SJCRH30 (cell line): ENCODE measurements at regions not wholly inside any gene's neighbourhood (a gene's known extent, or its start where the extent isn't known, plus 50 kb on each side); places are given as distances from the start of the nearest gene placed in this dataset.
"Not testable (repeated sequence)": the region's sequence is repeated elsewhere in the genome, so short reads cannot be mapped to it uniquely, and the experiment has no call there.

Source experiments
- DNase-seq, 2 experiments: peaks; one replicate each; pipeline ENCODE4 v3.0.0-alpha.2; 2015 to 2020
- H3K27ac ChIP-seq: fragments of 250-450 bp; sonication (Bioruptor Pico); 2 replicates; pipeline ENCODE4 v1.5.1; 2020; ENCODE audit warnings: mild to moderate bottlenecking, moderate library complexity
- H3K27me3 ChIP-seq: fragments of 250-450 bp; sonication (Bioruptor Pico); 2 replicates; pipeline ENCODE4 v1.5.1; 2020; ENCODE audit warnings: mild to moderate bottlenecking, moderate library complexity
- H3K36me3 ChIP-seq: fragments of 250-450 bp; sonication (Bioruptor Pico); 2 replicates; pipeline ENCODE4 v1.5.1; 2020; ENCODE audit warnings: mild to moderate bottlenecking, moderate library complexity
- H3K4me1 ChIP-seq: fragments of 250-450 bp; sonication (Bioruptor Pico); 2 replicates; pipeline ENCODE4 v1.5.1; 2020; ENCODE audit warnings: mild to moderate bottlenecking, moderate library complexity
- H3K4me3 ChIP-seq: fragments of 250-450 bp; sonication (Bioruptor Pico); 2 replicates; pipeline ENCODE4 v1.5.1; 2020; ENCODE audit warnings: mild to moderate bottlenecking, moderate library complexity
- H3K9me3 ChIP-seq: fragments of 250-450 bp; sonication (Bioruptor Pico); replicated peaks from 2 replicates; pipeline ENCODE4 v1.5.1; 2020; ENCODE audit warnings: mild to moderate bottlenecking, moderate library complexity

- H3K27ac ChIP-seq = no peak overlapping the region
- no peaks in the 10 kb centered on the region for H3K4me1 ChIP-seq
- H3K27me3 ChIP-seq = no peaks in the 10 kb centered on the region
- DNase-seq = no peak
- H3K36me3 ChIP-seq = no peaks in the 10 kb centered on the region
- no peaks in the 10 kb centered on the region for H3K9me3 ChIP-seq
- H3K4me3 ChIP-seq = no peak overlapping the region
Observed at GRCh38 chr14:22243971-22244581, 344.9 kb downstream of the DAD1 start.

DNA sequence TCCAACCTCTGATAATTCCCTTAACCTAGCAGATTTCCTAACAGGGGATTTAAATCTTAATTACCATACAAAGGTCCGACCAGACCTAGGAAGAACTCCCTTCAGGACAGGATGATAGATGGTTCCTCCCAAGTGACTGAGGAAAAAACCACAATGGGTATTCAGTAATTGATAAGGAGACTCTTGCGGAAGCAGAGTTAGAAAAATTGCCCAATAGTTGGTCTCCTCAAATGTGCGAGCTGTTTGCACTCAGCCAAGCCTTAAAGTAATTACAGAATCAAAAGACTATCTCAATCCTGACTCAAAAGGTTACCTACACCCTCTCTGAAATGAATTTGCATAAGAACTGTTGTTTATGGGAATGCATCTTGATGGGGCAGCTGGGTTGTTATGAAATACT lies 350.7 kb downstream of the DAD1 start:
- H3K4me3 ChIP-seq, H3K27ac ChIP-seq, DNase-seq, H3K9me3 ChIP-seq, H3K4me1 ChIP-seq, H3K27me3 ChIP-seq, H3K36me3 ChIP-seq: not testable (repeated sequence)

- Histone ChIP-seq H3K27ac (no peak overlapping the region), H3K9me3 (no peaks in the 10 kb centered on the region), H3K36me3 (no peaks in the 10 kb centered on the region), H3K27me3 (no peaks in the 10 kb centered on the region), H3K4me1 (no peaks in the 10 kb centered on the region), H3K4me3 (no peak overlapping the region)
- no peak for DNase-seq
Observed at GRCh38 chr14:22233377-22233776, 355.6 kb downstream of the DAD1 start.

GRCh38 chr14:22232933-22233332 lies 356.1 kb downstream of the DAD1 start:
- Histone ChIP-seq H3K27ac (no peak overlapping the region), H3K27me3 (no peaks in the 10 kb centered on the region), H3K4me3 (no peak overlapping the region), H3K36me3 (no peaks in the 10 kb centered on the region), H3K4me1 (no peaks in the 10 kb centered on the region), H3K9me3 (no peaks in the 10 kb centered on the region)
- DNase-seq = no peak

- Histone ChIP-seq H3K4me1 (no peaks in the 10 kb centered on the region), H3K36me3 (no peaks in the 10 kb centered on the region), H3K27ac (no peak overlapping the region), H3K9me3 (no peaks in the 10 kb centered on the region), H3K4me3 (no peak overlapping the region), H3K27me3 (no peaks in the 10 kb centered on the region)
- DNase-seq = no peak
Observed at GRCh38 chr14:22232486-22232885, 356.5 kb downstream of the DAD1 start.

DNA sequence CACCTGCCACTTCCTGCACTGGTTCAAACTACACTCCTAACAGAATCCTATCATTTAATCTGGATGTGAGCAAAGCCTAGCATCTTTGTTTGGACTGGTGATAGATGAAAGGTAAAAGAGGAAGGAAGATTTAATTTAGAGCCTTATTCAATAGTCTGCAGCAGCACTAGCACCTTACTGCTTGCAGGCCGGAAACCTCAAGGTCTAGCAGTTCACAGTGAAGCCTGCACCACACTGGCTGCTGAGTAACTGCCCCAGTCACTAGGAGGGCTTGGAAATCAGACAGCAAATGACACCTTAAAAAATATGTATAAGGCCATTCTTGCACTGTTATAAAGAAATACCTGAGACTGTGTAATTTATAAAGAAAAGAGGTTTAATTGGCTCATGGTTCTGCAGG lies 358.0 kb downstream of the DAD1 start:
- no peak overlapping the region for H3K27ac ChIP-seq
- H3K9me3 ChIP-seq = no peaks in the 10 kb centered on the region
- H3K27me3 ChIP-seq = no peaks in the 10 kb centered on the region
- no peak overlapping the region for H3K4me3 ChIP-seq
- DNase-seq = no peak
- H3K36me3 ChIP-seq = no peaks in the 10 kb centered on the region
- peaks cover under 1% of the 10 kb centered on the region; the same call in 1 of the 2 replicates for H3K4me1 ChIP-seq

DNA sequence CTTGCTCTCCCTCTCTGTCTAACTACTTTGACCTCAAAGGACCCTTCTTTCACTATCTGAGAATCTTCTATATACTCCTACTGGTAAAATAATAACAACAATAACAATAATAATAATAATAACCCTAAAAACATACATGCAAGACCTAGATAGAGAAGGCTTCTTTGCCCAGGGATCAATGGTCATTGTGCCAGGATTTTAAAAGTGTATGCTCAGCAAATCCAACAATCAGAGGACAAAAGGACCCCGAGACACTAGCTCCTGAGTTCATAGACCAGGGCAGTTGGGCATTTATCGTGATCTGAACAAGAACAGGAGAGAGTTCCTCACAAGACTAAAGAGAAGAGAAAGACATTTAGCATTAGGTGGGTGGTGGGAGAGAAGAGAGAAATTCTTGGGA lies 358.5 kb downstream of the DAD1 start:
- Histone ChIP-seq H3K27me3 (no peaks in the 10 kb centered on the region), H3K36me3 (no peaks in the 10 kb centered on the region), H3K9me3 (no peaks in the 10 kb centered on the region), H3K4me3 (no peak overlapping the region), H3K27ac (no peak overlapping the region), H3K4me1 (peaks cover 5% of the 10 kb centered on the region; the same call in 1 of the 2 replicates)
- DNase-seq = no peak

DNA sequence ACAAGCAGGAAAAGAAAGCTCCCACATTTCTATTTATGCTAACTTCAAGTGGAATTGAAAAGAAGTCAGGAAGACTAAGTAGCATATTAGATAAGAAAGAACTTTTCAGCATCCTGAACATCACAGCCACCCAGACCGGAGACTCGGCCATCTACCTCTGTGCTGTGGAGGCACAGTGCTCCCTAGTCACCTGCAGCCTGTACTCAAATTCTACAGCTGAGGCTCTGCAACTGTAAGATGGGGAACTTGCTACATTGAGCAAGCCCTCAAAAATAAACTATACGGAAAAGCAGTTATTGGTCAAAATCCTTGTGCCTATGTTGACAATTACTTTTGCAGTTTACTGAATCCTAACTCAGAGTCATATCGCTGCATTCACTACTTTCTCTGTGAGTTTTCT lies 361.9 kb downstream of the DAD1 start:
- Histone ChIP-seq H3K4me1 (peaks cover 6% of the 10 kb centered on the region; the same call in 1 of the 2 replicates), H3K27ac (no peak overlapping the region), H3K27me3 (no peaks in the 10 kb centered on the region), H3K9me3 (no peaks in the 10 kb centered on the region), H3K36me3 (no peaks in the 10 kb centered on the region), H3K4me3 (no peak overlapping the region)
- DNase-seq = no peak

DNA sequence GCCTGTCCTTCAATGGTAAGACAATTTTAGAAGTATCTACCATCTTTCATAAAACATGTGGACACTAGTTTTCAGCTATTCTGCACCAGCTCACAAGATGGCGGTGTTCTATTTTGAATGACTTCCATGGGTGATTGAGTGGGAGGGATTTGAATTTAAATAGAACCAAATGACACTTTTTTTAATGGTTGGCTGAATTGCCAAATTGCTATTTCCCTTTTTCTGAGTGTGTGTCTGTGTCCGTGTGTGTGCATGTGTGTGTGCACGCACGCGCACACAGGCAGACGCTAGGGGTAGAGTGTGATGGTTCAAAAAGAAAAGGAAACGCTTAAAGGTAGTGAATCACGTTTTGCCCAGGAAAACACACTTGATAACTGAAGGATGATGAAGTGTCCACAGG lies 362.6 kb downstream of the DAD1 start:
- no peaks in the 10 kb centered on the region for H3K9me3 ChIP-seq
- H3K27me3 ChIP-seq = no peaks in the 10 kb centered on the region
- peaks cover 6% of the 10 kb centered on the region; the same call in 1 of the 2 replicates for H3K4me1 ChIP-seq
- DNase-seq = peak in 1 of 2 experiments; percentile 13
- H3K36me3 ChIP-seq = no peaks in the 10 kb centered on the region
- H3K4me3 ChIP-seq = no peak overlapping the region
- H3K27ac ChIP-seq = no peak overlapping the region

DNA sequence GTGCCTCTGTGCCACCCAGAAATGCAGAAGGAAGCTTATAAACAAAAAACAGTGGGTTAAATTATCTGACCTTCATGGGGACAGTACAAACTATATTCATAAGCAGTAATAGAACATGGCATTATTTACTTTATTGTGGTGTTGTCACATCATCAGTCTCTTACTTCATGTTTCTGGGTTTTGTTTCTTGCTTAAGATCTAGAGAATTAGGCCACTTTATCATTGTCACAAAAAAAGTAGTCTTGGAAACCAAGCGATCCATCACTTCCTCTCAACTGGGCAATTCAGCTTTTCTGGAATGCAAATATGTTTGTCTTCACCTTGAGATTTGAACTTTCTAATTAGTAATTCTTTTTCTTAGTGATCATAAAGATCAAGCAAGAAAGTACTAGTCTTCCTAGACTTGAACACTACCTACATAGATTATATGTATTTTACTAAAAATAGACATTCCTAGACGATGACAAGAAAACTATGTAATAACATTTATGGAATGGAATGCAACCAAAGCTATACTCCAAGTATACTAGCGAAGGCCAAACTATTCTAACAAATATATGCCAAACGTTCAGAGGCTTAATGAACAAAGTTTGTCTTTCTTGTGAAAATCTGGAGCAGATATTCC lies 363.4 kb downstream of the DAD1 start:
- no peak for DNase-seq
- Histone ChIP-seq H3K4me3 (no peak overlapping the region), H3K27ac (no peak overlapping the region), H3K9me3 (no peaks in the 10 kb centered on the region), H3K36me3 (no peaks in the 10 kb centered on the region), H3K27me3 (no peaks in the 10 kb centered on the region), H3K4me1 (peaks cover 6% of the 10 kb centered on the region; the same call in 1 of the 2 replicates)

DNA sequence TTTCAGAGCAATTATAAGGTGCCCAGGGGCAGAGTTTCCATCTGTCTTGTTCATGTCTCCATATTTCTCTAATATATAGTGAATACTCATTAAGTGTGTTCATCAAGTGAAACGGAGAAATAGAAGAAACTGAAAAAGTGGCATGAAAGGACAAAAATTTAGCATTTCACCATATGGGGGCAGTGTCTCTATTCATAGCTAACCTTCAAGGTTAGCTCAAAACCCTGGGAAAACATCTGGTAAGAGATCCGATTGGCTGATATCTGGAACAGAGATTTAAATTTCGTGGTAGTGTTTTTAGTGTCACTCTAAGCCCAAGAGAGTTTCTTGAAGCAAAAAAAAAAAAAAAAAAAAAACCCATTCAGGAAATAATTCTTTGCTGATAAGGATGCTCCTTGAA lies 367.5 kb downstream of the DAD1 start:
- H3K9me3 ChIP-seq = no peaks in the 10 kb centered on the region
- no peaks in the 10 kb centered on the region for H3K27me3 ChIP-seq
- no peak overlapping the region for H3K4me3 ChIP-seq
- no peaks in the 10 kb centered on the region for H3K36me3 ChIP-seq
- peak in 1 of 2 experiments; percentile 22 for DNase-seq
- no peak overlapping the region for H3K27ac ChIP-seq
- H3K4me1 ChIP-seq = peaks cover 6% of the 10 kb centered on the region; the same call in 1 of the 2 replicates

DNA sequence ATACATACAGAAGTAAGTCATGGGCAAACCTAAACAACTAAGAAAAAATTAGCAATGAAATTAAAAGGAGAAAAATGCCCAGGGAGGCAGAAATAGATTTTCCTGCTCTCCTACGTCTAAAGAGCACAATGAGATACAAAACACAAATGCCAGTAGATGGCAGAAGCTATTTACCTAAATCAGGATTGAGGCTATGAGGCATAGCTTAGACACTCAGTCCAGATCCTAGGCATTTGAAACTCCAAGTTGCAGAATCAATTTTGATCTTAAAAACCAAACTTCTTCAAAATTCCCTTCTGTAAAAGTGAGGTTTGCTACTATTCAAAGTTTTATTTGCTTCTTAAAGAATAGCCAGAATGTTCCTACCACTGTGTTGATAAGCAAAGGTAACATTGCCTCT lies 368.6 kb downstream of the DAD1 start:
- Histone ChIP-seq H3K4me1 (no peaks in the 10 kb centered on the region; the same call in 1 of the 2 replicates), H3K9me3 (no peaks in the 10 kb centered on the region), H3K27ac (no peak overlapping the region), H3K4me3 (no peak overlapping the region), H3K27me3 (no peaks in the 10 kb centered on the region), H3K36me3 (no peaks in the 10 kb centered on the region)
- no peak for DNase-seq

DNA sequence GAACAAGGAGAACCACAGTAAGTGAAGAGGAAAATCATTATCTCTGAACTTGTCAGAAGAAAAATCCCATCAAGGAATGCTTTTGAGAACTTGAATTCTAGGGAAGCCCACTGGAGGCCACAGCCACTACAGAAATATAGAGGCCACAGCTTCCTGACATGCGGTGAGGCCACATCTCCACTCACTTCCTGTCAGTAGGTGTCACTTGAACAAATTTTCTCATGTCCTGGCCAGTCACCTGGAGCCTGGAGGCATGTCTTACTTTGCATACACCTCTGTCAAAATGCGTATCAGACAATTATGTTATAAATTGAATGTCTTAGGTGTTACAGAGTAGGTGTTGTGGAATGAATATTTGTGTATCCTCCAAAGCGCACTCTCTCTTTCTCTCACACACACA lies 370.3 kb downstream of the DAD1 start:
- Histone ChIP-seq H3K27ac (no peak overlapping the region), H3K27me3 (no peaks in the 10 kb centered on the region), H3K36me3 (no peaks in the 10 kb centered on the region), H3K4me3 (no peak overlapping the region), H3K9me3 (no peaks in the 10 kb centered on the region), H3K4me1 (no peaks in the 10 kb centered on the region)
- DNase-seq = no peak

GRCh38 chr14:22213120-22213519 lies 375.9 kb downstream of the DAD1 start:
- no peaks in the 10 kb centered on the region for H3K36me3 ChIP-seq
- H3K4me3 ChIP-seq = no peak overlapping the region
- H3K9me3 ChIP-seq = no peaks in the 10 kb centered on the region
- DNase-seq = no peak
- H3K4me1 ChIP-seq = no peaks in the 10 kb centered on the region
- H3K27ac ChIP-seq = no peak overlapping the region
- no peaks in the 10 kb centered on the region for H3K27me3 ChIP-seq

DNA sequence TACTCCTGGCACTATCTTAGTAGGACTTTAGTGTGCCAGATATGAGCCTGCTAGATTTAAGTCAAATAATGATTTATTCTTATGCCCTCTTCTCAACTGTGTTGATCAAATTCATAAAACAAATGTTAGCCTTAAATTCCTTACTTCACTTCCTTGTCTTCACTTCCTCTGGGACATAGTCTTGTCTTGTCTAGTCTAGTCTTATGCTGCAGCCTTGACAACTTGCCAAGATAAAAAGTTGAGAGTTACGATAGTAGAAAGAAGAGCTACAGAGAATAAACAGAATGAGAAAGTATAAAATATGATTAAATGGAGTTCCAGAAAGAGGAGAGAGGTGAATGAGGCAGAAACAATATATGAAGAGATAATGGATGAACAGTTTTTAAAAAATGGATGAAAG lies 378.1 kb downstream of the DAD1 start:
- no peak overlapping the region for H3K4me3 ChIP-seq
- no peaks in the 10 kb centered on the region for H3K36me3 ChIP-seq
- H3K9me3 ChIP-seq = no peaks in the 10 kb centered on the region
- H3K27ac ChIP-seq = no peak overlapping the region
- H3K27me3 ChIP-seq = no peaks in the 10 kb centered on the region
- DNase-seq = no peak
- H3K4me1 ChIP-seq = no peaks in the 10 kb centered on the region

DNA sequence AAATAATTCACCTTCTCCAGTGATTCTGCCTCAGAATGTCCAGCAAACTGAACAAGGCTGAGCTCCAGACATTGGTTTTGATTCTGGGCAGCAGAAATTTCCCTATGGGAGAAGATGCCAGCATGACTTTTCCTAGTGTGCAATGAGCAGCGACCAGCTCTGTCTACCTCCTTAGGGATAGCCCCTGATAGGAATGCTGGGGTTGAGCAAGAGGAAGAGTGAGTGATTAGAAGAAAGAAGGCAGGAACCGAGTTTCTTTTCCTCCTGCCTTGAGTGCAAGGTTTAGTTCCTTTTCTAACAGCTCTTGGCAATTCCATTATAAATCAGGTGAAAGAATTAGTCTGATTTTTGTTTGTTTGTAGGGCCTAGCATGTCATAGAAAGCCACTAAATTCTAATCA lies 379.0 kb downstream of the DAD1 start:
- Histone ChIP-seq H3K36me3 (no peaks in the 10 kb centered on the region), H3K4me1 (no peaks in the 10 kb centered on the region), H3K4me3 (no peak overlapping the region), H3K27ac (no peak overlapping the region), H3K27me3 (no peaks in the 10 kb centered on the region), H3K9me3 (no peaks in the 10 kb centered on the region)
- no peak for DNase-seq
